Esophagus muscularis mucosa (tissue), 4 donors: ENCODE measurements at regions not wholly inside any gene's neighbourhood (a gene's known extent, or its start where the extent isn't known, plus 50 kb on each side); places are given as distances from the start of the nearest gene placed in this dataset.
"Not testable (repeated sequence)": the region's sequence is repeated elsewhere in the genome, so short reads cannot be mapped to it uniquely, and the experiment has no call there.

Experiments used
- DNase-seq: peaks from one replicate; pipeline ENCODE4 v3.0.0-alpha.2; 2017; ENCODE audit errors: extremely low spot score
- H3K27ac ChIP-seq, 4 donors: fragments of 200-600 bp; sonication (generic); replicated peaks in 1 of 4; 1 replicate in 3 of 4; 2 replicates in 1 of 4; pipeline ENCODE4 v1.5.1; 2016 to 2019; ENCODE audit warnings: mild to moderate bottlenecking in 1 of 4
- H3K27me3 ChIP-seq, 4 donors: fragments of 200-600 bp; sonication (generic); one replicate each; pipeline versions ENCODE4 v1.5.1 to v1.6.0; 2016 to 2019
- H3K36me3 ChIP-seq, 4 donors: fragments of 200-600 bp; sonication (generic); one replicate each; pipeline ENCODE4 v1.5.1; 2016 to 2019
- H3K4me1 ChIP-seq, 4 donors: fragments of 200-600 bp; sonication (generic); one replicate each; pipeline ENCODE4 v1.5.1; 2016 to 2019
- H3K4me3 ChIP-seq, 4 donors: fragments of 200-600 bp; sonication (generic); 1 replicate in 2 of 4; 2 replicates in 2 of 4; pipeline ENCODE4 v1.5.1; 2016 to 2019; ENCODE audit warnings: mild to moderate bottlenecking in 4 of 4, moderate library complexity in 1 of 4
- H3K9me3 ChIP-seq, 4 donors: fragments of 200-600 bp; sonication (generic); 1 replicate in 3 of 4; 2 replicates in 1 of 4; pipeline ENCODE4 v1.5.1; 2016 to 2019
- WGBS: methylation state at CpG from one replicate; pipeline ENCODE4 v1.1.5; 2018; 5-methylcytosine and 5-hydroxymethylcytosine counted together
- intact Hi-C: fragments of 100-400 bp; cut with DNase I; formaldehyde crosslinking; loops from one replicate; pipeline ENCODE4 v1.15.1; 2023

DNA sequence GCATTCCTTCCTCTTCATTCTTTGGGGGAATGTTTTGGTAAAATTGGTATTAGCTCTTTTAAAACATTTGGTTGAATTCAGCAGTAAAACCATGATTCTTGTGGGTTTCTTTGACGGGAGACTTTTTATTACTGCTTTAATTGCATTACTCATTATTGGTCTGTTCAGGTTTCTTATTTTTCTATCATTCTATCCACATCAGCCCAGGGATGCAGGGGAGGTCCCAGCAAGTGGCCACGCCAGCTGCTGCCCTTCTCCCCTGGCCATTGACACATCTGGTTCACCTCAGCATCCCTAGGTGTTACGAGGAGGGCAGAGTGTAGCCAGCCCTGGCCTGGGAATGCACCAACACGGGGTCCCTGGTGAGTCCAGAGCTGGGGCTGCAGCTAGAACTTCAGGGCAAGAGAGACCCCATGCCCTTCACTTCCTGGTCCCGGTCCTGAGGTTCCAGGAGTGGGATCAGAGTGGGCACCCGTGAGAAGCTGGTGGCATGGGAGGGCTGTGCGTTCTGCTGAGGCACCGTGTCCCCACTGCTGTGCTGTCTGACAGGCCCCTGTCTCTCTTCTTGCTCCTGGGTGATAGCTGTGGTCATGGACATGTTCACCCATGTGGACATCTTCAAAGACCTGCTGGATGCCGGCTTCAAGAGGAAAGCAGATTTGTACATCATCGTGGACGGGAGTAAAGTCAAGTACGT lies 72.1 kb upstream of the THOC3 start:
- peaks cover 0 to 12% (median 0%) of the 10 kb centered on the region in 4 donors for H3K27me3 ChIP-seq
- H3K27ac ChIP-seq, H3K4me3 ChIP-seq, H3K4me1 ChIP-seq, H3K9me3 ChIP-seq, intact Hi-C loops, H3K36me3 ChIP-seq: not testable (repeated sequence)
- peak; percentile 90 for DNase-seq
- 84% methylated on average over 11 of the region's 12 CpGs for WGBS

GRCh38 chr5:176041248-176041994 lies 73.3 kb upstream of the THOC3 start:
- WGBS = 91% methylated on average over 15 of the region's 15 CpGs
- H3K4me1 ChIP-seq, H3K27ac ChIP-seq, H3K4me3 ChIP-seq, H3K9me3 ChIP-seq, intact Hi-C loops, H3K36me3 ChIP-seq: not testable (repeated sequence)
- DNase-seq = peak; percentile 88
- H3K27me3 ChIP-seq = peaks cover 0 to 12% (median 0%) of the 10 kb centered on the region in 4 donors

GRCh38 chr5:176042020-176042658 lies 74.0 kb upstream of the THOC3 start:
- H3K36me3 ChIP-seq, H3K9me3 ChIP-seq, H3K4me1 ChIP-seq, intact Hi-C loops, DNase-seq, H3K27ac ChIP-seq, H3K4me3 ChIP-seq: not testable (repeated sequence)
- peaks cover 0 to 12% (median 0%) of the 10 kb centered on the region in 4 donors for H3K27me3 ChIP-seq
- WGBS = 64% methylated on average over 6 of the region's 6 CpGs

DNA sequence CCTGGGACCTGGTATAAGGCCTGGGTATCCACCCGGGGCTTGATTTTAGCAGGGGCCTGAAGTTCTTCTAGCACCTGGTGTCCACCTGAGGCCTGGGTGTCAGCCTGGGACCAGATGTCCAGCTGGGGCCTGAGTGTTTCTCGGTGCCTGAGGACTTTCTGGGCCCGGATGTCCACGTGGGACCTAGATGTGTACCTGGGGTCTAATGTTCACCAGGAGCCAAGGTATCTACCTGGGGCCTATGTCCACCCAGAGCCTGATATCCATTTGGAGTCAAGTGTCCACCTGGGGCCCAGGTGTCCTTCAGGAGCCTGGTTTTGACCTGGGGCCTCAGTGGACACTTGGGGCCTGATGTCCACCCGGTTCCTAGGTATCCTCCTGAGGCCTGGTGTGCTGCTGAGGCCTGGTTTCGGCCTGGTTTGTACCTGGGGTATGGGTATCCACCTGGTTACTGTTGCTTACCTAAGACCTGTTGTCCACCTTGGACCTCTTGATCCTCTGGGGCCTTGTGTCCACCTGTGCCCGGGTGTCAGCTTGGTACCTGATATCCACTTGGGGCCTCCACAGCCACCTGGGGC lies 75.2 kb upstream of the THOC3 start:
- H3K4me1 ChIP-seq, intact Hi-C loops, H3K27ac ChIP-seq, H3K9me3 ChIP-seq, H3K4me3 ChIP-seq, H3K36me3 ChIP-seq: not testable (repeated sequence)
- WGBS = 90% methylated on average over 3 of the region's 7 CpGs
- DNase-seq = peak; percentile 86
- H3K27me3 ChIP-seq = peaks cover 0 to 12% (median 0%) of the 10 kb centered on the region in 4 donors

DNA sequence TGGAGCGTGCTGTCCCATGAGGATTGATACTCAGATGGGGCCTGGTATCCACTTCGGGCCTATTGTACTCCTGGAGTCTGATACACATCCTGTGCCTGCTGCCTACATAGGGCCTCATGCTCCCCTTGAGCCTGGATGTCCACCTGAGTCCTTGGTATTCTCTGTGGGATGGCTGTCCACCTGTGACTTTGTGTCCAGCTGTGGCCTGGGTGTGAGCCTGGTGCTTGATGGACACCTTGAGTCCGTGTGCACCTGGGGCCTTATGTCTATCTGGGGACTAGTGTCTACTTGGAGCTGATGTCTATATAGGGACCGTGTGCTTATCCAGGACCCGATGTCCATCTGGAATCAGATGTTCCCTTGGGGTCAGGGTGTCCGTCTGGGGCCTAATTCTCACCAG lies 75.9 kb upstream of the THOC3 start:
- H3K4me1 ChIP-seq, H3K36me3 ChIP-seq, intact Hi-C loops, H3K4me3 ChIP-seq, DNase-seq, H3K27ac ChIP-seq, H3K9me3 ChIP-seq: not testable (repeated sequence)
- WGBS = 93% methylated on average over 3 of the region's 6 CpGs
- peaks cover 0 to 12% (median 0%) of the 10 kb centered on the region in 4 donors for H3K27me3 ChIP-seq

- intact Hi-C loops = not testable (repeated sequence)
These were observed 76.3 kb upstream of the THOC3 start for GRCh38 chr5:176044431-176044830.

DNA sequence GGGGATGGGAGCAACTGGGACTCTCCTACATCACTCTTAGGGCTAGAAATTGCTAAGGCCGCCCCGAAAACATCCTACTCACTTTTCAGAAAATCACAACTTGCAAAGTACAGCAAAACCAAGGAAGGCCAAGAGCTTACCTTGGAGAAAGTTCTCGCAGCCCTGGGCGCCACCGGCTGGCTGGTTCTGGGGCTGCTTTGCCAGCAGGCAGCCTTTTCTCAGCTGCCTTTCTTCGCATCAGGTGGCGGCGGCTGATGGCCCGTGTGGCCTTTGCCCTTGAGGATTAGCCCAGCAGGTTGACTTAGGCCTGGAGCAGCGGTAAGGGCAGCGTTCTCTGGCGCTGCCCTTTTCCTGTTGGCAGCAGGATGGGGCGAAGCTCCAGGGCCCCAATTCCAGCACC lies 77.3 kb upstream of the THOC3 start:
- intact Hi-C loops, H3K27me3 ChIP-seq, DNase-seq, H3K9me3 ChIP-seq, H3K27ac ChIP-seq, H3K4me1 ChIP-seq, H3K36me3 ChIP-seq, H3K4me3 ChIP-seq: not testable (repeated sequence)
- no CpG with 5 or more reads among the region's 13 CpGs for WGBS

More at GRCh38 chr5:176044431-176044830, 76.3 kb upstream of the THOC3 start:
- not testable (repeated sequence) for H3K4me1 ChIP-seq, H3K4me3 ChIP-seq, H3K27ac ChIP-seq, H3K9me3 ChIP-seq, H3K36me3 ChIP-seq, DNase-seq
- peaks cover 0 to 12% (median 0%) of the 10 kb centered on the region in 4 donors for H3K27me3 ChIP-seq
- WGBS = no CpG with 5 or more reads among the region's 10 CpGs

DNA sequence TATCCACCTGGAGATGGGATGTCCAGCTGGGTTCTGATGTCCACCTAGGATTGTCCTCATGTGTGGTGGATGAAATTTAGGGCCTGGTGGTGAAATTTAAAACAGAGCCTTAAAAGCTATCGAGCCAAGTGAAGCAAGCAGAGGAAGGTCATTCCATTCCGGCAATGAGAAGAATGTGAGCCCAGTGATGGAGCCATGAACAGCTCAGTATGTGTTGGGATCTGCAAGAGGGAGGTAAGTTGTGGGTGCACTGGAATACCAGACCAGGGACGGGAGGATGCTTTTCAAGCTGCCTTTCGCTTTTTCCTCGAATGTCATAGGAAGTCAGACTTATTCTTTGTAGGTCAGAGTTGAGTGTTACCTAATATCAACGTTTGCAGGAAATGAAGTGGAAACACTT lies 80.6 kb upstream of the THOC3 start:
- H3K9me3 ChIP-seq, H3K4me3 ChIP-seq, H3K27me3 ChIP-seq, DNase-seq, intact Hi-C loops, H3K36me3 ChIP-seq, H3K27ac ChIP-seq, H3K4me1 ChIP-seq: not testable (repeated sequence)
- whole genome bisulfite sequencing = 79% methylated on average over 6 of the region's 6 CpGs

GRCh38 chr5:176060472-176061268 lies 92.6 kb upstream of the THOC3 start:
- WGBS = no CpG with 5 or more reads among the region's 65 CpGs
- H3K36me3 ChIP-seq, H3K9me3 ChIP-seq, H3K27ac ChIP-seq, H3K4me1 ChIP-seq, H3K27me3 ChIP-seq, intact Hi-C loops, DNase-seq: not testable (repeated sequence)
- peak overlapping the region in 2 of 4 donors; percentile 26 to 52 for H3K4me3 ChIP-seq

GRCh38 chr5:176061269-176061622 lies 93.1 kb upstream of the THOC3 start:
- WGBS = 28% methylated on average over 22 of the region's 30 CpGs
- H3K27me3 ChIP-seq, DNase-seq, H3K9me3 ChIP-seq, H3K27ac ChIP-seq, H3K36me3 ChIP-seq, H3K4me1 ChIP-seq, intact Hi-C loops: not testable (repeated sequence)
- peak overlapping the region in 2 of 4 donors; percentile 26 to 52 for H3K4me3 ChIP-seq

DNA sequence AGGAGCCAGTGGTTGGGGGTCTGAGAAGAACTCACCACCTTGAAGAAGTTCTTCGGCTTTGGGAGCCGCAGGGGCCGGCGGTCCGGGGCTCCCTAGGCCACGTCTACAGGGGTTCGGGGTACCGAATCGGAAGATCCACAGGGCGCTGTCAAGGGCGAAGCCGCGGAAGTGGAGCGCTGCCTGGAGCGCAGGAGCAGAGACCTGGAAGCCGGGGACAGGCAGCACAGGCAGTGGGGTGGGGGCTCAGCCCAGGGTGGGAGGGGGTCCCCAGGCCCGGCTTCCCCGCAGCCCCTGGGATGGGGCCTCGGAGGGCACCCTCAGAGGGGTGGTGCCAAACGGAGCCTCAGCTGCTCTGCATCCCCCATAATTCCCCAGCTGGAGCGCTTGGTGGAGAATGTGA lies 93.5 kb upstream of the THOC3 start:
- H3K27ac ChIP-seq, H3K4me3 ChIP-seq, intact Hi-C loops, H3K4me1 ChIP-seq, H3K9me3 ChIP-seq, H3K27me3 ChIP-seq, DNase-seq, H3K36me3 ChIP-seq: not testable (repeated sequence)
- no CpG with 5 or more reads among the region's 21 CpGs for WGBS
